ENCODE measurements at regions not wholly inside any gene's neighbourhood (a gene's known extent, or its start where the extent isn't known, plus 50 kb on each side); places are given as distances from the start of the nearest gene placed in this dataset.
"Not testable (repeated sequence)": the region's sequence is repeated elsewhere in the genome, so short reads cannot be mapped to it uniquely, and the experiment has no call there.

DNA sequence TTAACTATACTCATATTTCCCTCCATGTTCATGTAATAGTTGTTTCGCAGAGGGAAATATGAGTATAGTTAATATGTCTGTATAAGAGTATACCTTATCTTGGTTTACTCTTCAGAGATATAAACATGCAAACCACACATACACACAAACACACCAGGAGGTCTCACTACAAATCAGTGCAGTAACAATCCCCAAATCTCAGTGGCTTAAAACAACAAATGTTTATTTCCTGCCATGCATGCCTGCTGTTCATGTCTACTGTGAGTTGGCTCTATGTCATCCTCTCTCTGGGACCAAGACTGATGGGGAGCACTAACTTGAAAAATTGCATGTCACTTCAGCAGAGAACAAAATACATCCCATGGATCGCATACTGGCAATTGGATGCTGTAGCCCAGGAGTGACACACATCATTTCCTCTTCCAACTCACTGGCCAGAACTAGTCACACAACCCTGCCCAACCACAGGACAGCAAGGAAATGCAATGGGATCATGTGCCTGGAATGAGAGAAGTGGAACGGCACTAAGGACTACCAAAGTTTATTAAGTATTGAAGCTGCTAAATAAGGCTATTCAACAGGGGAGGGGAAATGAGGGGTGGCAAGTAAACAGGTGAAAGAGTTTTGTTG is 89.0 kb upstream of the DTNBP1 start:
- no peaks in the 10 kb centered on the region for H3K36me3 ChIP-seq (ENCODE audit: control insufficient read depth, insufficient read depth, low read length)
- no peak overlapping the region for H3K4me3 ChIP-seq (ENCODE audit: low read depth, low read length)
- peak; percentile 40 for FAIRE-seq
- DNase-seq (ENCODE audit: low read depth): no peak
- TF ChIP-seq CTCF (IDR thresholded peaks at IDR 0.05; ENCODE audit: insufficient read depth, low read length, severe bottlenecking): no peak
- H3K27me3 ChIP-seq (ENCODE audit: control insufficient read depth, insufficient read depth, low read length): no peaks in the 10 kb centered on the region

DNA sequence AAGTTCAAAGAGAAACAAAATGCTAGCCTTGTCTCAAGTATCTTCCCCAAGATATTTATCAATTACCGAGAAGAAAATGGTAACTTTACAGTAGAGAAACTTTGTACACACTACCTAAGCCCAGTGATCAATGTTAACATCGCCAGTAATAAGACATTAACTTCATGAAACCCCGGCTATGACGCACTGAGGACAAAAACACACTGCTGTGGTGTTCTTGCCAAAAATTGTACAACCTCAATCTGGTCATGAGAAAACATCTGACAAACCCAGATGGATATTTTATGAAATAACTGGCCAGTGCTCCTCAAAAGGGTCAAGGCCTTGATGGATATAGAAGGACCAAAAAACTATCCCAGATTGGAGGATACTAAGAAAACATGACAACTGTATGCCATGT is 85.5 kb upstream of the DTNBP1 start:
- DNase-seq (ENCODE audit: low read depth) (no peak), FAIRE-seq (no peak)
- Histone ChIP-seq H3K27me3 (ENCODE audit: control insufficient read depth, insufficient read depth, low read length) (no peaks in the 10 kb centered on the region), H3K4me3 (ENCODE audit: low read depth, low read length) (no peak overlapping the region), H3K36me3 (ENCODE audit: control insufficient read depth, insufficient read depth, low read length) (no peaks in the 10 kb centered on the region)
- TF ChIP-seq CTCF (IDR thresholded peaks at IDR 0.05; ENCODE audit: insufficient read depth, low read length, severe bottlenecking): no peak

DNA sequence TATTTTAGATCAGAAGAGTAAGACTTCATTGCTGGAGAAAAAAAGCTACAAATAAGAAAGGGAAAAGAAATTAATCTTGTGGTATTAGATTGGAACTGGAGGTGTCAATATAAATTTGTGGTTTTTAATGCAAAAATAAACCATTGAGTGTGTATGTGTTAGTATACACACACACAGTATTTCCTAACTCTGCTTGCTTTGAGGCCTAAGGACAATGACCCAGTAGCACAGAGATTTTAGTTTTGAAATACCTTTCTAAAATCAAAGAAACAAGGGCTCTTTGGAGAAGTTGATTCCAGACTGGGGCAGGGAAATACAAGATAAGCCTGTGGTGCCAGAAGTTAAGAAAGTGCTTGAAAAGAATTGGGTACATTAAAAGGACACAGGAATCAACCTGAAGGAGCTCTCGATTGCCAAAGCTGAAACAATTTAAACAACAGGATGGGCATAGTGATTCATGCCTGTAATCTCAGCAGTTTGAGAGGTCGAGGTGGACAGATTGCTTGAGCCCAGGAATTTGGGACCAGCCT is 84.6 kb upstream of the DTNBP1 start:
- FAIRE-seq (no peak), DNase-seq (ENCODE audit: low read depth) (no peak)
- TF ChIP-seq CTCF (IDR thresholded peaks at IDR 0.05; ENCODE audit: insufficient read depth, low read length, severe bottlenecking): no peak
- Histone ChIP-seq H3K27me3 (ENCODE audit: control insufficient read depth, insufficient read depth, low read length) (no peaks in the 10 kb centered on the region), H3K36me3 (ENCODE audit: control insufficient read depth, insufficient read depth, low read length) (no peaks in the 10 kb centered on the region), H3K4me3 (ENCODE audit: low read depth, low read length) (no peak overlapping the region)

DNA sequence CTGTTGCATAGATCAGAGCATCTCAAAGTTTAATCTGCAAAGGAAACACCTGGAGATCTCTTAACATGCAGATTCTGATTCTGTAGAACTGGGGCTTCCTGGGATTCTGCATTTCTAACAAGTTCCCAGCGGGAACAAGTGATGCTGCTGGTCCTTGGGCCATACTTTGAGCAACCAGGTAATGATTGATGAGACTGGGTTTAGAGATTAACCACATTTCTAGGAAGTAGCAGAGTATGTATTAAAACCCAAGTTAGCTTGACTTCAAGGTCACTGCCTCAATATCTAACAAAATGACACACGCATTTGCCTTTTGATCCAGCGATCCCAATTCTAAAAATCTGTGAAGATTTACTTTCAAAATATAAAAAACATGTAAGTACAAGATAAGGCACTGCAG is 83.0 kb upstream of the DTNBP1 start:
- no peaks in the 10 kb centered on the region for H3K27me3 ChIP-seq (ENCODE audit: control insufficient read depth, insufficient read depth, low read length)
- H3K36me3 ChIP-seq (ENCODE audit: control insufficient read depth, insufficient read depth, low read length): no peaks in the 10 kb centered on the region
- DNase-seq (ENCODE audit: low read depth): no peak
- no peak for TF ChIP-seq CTCF (IDR thresholded peaks at IDR 0.05; ENCODE audit: insufficient read depth, low read length, severe bottlenecking)
- no peak for FAIRE-seq
- no peak overlapping the region for H3K4me3 ChIP-seq (ENCODE audit: low read depth, low read length)

DNA sequence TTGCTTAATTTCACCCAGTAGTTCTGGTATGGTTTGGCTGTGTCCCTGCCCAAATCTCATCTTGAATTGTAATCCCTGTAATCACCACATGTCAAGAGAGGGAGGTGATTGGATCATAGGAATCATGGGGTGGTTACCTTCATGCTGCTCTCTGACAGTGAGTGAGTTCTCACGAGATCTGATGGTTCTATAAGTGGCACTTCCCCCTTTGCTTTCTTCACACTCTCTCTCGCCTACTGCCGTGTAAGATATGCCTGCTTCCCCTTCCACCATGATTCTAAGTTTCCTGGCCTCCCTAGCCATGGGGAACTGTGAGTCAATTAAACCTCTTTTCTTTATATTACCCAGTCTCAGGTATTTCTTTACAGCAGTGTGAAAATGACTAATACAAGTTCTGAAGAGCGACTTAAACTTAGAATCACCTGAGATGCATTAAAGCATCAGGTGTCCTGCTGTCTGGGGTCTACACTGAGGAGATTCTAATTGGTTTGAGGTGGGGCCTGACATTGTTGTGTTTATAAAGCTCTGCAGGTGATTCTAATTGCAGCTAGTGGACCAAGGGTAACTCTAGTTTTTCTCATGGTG is 82.1 kb upstream of the DTNBP1 start:
- FAIRE-seq: no peak
- H3K4me3 ChIP-seq (ENCODE audit: low read depth, low read length): no peak overlapping the region
- no peaks in the 10 kb centered on the region for H3K36me3 ChIP-seq (ENCODE audit: control insufficient read depth, insufficient read depth, low read length)
- H3K27me3 ChIP-seq (ENCODE audit: control insufficient read depth, insufficient read depth, low read length): no peaks in the 10 kb centered on the region
- no peak for DNase-seq (ENCODE audit: low read depth)
- TF ChIP-seq CTCF (IDR thresholded peaks at IDR 0.05; ENCODE audit: insufficient read depth, low read length, severe bottlenecking): no peak

GRCh38 chr6:15742013-15742412 is 79.2 kb upstream of the DTNBP1 start:
- not testable (repeated sequence) for H3K27me3 ChIP-seq (ENCODE audit: control insufficient read depth, insufficient read depth, low read length); H3K36me3 ChIP-seq (ENCODE audit: control insufficient read depth, insufficient read depth, low read length); H3K4me3 ChIP-seq (ENCODE audit: low read depth, low read length); DNase-seq (ENCODE audit: low read depth); FAIRE-seq

All from bronchial epithelial cell (primary cell).